GM19455 (cell line): ENCODE measurements at regions not wholly inside any gene's neighbourhood (a gene's known extent, or its start where the extent isn't known, plus 50 kb on each side); places are given as distances from the start of the nearest gene placed in this dataset.

Experiments
- ATAC-seq: cut with Tn5 transposase; IDR thresholded peaks from one replicate; pipeline ENCODE4 v1.9.1; 2021; ENCODE audit not compliant: unreplicated experiment

DNA sequence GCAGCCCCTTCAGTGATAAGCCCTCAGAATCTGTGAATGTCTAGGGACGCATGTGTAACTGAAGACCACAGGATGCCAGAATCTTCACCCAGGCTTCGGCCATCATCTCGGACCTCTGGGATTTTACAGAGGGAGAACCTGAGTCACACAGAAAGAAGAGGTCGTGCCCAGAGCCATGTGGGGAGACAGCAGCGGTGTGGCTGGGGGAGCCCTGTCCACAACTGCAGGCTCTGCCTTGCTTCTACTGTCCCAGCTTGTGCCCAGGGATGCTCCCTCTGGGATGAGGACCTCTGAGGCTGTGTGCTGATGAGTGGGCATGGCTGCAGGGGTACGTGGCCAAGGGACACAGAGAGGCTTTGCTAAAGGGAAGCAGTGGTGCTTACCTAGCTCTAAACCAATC is 582.0 kb downstream of the TBC1D22A start:
- ATAC-seq: no peak

DNA sequence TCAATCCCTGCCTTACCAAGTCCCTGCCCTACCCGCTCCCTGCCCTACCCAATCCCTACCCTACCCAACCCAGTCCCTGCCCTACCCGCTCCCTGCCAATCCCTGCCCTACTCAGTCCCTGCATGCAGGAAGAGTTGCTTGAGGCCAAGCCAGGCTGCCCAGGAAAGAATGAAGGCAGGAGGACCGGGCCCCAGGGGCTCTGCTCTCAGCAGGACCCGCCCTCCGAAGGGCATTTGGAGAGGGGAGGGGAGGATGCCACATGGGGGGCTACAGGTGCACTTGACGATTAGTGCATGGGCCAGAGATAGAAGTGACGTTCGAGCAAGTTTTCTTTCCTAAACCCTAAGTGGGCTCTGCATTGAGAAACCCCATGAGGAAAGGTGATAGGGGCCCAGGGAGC is 581.2 kb downstream of the TBC1D22A start:
- ATAC-seq: no peak

DNA sequence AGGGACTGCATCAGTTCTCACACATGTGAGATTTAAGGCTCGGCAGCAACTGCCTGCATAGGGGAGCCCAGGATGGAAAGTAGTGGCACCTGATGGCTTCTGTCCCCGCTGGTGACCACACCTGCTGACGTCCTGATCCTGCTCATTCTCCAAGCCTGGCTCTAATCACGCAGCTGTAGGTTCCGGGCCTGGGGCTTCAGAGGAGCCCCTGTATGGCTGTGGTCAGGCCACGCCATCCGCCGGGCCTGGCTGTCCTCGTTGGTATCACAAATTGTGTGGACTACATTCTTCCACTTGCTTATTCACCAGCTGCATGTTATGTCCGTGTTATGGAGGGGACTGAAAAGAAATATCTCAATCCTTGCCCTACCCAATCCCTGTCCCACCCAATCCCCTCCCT is 580.0 kb downstream of the TBC1D22A start:
- no peak for ATAC-seq

DNA sequence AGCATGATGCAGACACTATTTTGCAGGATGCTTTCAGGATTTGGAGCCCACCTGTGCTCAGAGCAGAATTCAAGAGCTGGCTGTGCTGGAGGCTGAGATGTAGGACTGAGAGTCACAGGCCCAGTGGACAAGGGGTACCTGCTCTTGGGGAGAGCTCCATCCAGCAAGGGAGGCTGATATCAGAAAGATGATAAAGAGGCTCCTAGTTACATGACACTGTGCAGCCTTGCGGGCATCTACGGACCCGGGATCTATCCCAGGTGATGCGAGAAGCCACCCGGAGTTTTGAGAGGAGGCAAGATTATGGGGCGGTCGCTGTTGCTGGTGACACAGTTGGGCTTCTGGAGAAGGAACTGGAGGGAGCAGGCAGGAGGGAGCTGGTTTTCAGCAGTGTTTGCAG is 579.0 kb downstream of the TBC1D22A start:
- ATAC-seq: no peak

DNA sequence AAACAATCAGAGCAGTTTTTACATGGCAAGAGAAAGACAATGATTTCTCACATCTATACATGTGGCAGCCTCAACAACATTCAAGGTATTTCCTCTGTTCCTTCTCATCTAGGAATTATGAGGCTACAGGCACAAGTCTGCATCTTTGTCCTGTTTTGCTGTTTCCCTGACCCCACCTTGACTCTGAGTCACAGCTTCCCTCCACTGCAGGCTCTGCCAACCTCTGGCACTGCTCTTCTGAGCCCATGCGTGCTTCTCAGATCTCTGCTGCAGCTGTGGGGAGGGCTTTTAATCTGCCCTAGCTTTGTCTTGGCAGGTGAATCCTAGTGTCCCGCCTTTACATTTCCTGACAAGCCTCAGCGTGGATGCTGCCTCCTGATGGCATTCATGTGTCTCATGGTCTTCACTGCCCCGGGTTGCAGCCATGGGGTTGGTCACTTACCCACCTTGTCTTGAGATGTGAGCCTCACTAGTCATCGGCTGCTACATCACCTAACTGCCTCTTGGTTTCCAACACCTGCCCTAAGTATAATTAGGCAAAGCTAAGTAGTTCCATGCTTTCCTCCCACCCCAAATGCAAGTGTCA is 578.5 kb downstream of the TBC1D22A start:
- no peak for ATAC-seq

DNA sequence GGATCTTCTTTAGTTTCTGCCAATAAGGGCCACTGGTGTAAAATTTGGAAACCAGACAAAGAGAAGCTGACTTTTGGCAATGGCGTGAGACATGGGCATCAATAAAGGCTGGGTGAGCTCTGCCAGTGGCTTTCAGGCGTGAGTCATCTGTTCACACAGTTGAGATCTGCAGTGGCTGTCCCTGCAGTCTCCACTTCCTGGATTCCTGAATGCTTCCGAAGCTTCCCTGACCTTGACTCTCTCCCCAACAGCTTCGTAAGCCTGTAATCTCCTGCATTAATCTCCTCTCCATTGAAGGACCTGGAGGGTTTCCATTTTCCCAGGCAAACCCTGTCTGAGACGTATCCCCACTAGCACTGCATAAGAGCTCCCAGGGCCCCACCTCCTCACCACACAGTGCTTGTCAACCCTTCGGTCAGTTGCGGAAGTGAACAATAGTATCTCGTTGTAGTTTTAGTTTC is 574.7 kb downstream of the TBC1D22A start:
- ATAC-seq: no peak

DNA sequence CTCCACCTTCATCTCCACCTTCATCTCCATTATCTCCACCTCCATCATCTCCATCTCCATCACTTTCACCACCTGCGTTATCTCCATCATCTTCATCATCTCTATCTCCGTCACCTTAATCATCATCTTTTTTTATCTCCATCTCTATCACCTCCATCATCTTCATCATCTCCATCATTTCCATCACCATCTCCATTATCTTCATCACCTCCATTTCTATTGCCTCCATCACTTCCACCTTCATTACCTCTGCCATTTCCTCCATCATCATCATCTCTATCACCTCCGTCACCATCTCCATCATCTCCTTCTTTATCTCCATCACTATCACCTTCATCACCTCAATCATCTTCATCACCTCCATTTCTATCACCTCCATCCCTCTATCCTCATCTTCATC is 573.5 kb downstream of the TBC1D22A start:
- ATAC-seq: no peak

DNA sequence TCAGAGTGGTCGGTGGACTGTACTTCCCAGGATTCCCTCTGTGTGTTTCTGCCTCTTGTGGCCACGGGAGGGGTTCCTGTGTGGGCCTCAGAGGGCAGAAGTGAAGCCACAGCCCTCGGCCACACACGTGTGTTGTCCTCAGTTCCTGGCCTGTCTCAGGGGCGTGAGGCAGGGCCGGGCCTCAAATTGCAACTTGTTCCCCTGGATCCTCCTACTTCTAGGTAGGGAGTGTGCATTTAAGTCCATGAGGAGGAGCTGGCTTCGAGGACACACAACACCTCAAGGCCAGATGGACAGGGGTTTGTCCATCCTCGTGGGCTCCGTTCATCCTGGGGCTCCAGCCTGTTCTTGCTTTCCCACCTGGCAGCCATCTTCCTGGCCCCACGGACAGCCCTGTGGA is 573.0 kb downstream of the TBC1D22A start:
- no peak for ATAC-seq

DNA sequence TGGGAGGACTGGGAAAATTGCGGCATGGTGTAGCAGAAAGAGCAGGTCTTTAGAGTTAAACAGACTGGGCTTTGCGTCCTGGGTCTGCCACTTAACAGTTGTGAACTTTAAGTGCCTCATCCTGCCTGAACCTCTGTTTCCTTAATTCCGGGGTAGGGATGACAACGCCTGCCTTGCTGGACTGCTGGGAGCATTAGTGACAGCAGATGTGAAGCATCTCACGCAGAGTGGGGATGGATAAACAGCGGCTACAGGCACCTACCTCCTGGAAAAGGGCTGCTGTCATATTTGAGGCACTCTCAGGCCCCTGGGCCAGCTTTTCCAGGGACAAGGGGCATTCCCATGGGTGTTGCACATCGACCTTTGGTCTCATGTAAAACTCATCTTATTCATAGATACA is 572.2 kb downstream of the TBC1D22A start:
- ATAC-seq: no peak

DNA sequence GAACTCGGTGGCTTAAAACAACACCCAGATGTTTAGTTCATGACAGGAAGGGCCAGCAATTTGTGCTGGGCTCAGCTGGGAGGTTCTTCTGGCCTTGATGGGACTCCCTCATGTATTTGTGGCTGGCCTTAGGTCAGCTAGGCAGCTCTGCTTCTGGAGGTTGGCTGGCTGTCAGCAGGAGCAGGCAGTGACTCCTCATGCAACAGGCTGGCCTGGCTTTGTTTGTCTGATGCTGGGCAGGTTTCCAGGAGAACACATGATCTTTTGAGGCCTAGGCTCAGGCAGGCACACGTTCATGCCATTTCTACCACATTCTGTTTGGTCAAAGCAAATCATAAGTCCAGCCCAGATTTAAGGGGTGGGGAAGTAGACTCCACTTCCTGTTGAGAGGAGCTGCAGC is 571.2 kb downstream of the TBC1D22A start:
- no peak for ATAC-seq

DNA sequence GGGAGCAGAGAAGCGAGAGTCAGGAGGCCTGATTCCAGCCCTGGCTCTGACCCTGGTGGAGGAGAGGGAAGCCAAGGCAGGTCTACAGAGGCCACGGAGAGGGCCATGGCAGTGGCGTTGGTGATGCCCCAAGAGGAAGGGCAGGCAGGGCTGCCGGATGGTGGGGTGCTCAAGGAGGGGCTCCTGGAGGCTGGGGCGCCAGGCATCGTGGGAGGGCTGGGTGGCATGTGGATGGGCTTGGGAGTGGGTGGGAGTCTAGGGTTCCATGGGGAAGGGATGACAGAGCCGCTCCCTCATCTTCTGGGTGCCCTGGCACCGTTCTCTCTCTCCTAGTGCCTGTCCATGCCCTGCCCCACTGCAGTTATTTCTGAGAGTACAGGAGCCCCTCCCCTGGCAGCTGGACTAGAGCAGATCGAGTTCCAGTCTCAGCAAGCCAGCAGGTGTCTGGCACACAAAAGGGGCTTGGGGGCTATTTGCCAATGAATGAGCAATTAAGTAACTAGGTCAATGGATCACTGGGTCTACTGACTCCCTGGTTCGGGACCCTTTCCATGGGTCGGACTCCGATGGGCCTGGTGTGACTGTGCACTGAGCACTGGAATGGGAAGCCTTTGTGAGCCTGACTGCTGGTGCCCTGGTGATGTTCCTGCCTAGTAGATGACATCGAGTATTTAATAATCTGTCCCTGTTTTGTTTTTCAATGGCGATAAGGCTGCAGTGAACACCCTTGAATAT is 570.0 kb downstream of the TBC1D22A start:
- ATAC-seq: no peak

DNA sequence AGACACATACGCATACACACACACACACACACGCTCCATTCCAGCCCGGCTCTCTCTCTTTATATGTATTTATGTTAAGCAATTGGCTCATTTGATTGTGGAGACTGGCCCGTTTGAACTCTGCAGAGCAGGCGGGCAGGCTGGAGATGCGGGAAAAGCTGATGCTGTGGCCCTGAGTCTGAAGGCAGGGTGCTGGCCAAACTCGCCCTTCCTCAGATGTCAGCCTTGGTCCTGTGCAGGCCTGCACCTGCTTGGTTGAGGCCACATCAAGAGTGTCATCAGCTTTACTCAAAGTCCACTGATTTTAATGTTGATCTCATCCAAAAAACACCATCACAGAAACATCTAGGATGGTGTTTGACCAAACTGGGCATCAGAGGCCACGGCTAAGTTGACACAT is 569.3 kb downstream of the TBC1D22A start:
- ATAC-seq: no peak

DNA sequence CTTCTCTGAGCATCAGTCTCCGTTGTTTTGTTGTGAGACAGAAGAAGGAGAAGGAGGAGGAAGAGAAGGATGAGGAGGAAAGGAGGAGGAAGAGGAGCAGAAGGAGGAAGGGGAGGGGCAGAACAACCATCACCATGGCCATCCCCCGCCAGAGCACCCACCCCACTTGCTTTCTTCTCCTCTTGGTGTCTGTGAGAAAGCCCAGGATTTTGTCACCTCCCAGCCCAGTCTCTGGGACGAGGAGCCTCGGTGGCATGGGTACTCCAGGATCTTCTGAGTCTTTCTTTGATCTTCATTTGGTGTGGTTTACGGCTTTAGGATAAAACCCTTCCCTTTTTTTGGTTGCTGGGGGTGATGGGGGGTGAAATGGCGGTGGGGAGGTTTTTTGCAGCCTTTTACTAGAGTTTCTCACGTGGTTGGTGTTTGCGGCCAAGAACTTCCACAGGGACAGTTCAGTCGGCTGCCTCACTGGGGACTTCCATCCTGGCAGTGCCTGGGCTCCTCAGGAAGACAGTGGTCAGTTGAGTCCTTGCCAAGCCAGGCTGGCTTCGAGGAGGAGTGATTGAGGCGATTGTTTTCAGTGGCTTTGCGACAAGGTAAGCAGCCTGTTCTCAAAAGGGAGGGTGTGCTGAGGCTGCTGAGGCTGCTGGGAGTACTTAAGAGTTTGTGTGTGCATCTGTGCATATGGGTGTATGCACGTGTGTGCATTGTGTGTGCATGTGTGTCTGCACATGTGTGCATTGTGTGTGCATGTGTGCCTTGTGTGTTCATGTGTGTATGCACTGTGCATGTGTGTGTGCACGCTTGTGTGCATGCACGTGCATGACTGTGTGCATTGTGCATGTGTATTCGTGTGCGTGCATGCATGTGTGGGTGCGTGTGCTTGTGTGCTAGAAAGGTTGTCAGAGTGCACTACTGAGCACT is 567.5 kb downstream of the TBC1D22A start:
- no peak for ATAC-seq

DNA sequence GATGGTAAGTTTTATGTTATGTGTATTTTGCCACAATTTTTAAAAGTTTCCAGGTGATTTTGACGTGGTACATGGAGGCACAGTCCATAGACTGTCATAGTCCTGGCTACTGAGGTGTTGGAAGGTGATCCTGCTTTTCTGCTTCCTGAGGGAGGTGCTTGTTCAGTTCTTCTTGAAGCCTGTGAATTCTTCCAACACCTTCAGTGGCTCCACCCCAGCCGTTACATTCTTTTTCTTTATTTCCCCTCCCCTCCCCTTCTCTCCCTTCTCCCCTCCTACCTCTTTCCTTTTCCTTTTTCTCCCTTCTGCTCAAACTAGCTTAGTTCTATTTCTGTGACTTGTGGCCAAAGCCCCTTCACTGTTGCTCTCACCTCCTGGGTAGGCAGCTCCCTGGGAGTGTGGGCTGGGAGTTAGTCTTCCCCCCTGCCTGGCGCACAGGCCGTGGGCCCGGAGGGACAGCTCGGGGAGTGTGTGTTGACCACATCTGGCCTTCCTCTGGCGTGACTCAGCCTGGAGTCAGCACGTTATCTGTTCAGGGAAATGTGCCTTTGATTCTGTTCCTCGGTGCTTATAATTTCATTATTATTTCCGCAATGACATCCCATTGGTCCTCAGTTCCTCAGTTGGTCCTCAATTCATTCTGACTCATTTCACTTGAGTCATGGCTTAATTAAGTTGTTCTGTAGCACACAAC is 566.2 kb downstream of the TBC1D22A start:
- ATAC-seq: no peak

DNA sequence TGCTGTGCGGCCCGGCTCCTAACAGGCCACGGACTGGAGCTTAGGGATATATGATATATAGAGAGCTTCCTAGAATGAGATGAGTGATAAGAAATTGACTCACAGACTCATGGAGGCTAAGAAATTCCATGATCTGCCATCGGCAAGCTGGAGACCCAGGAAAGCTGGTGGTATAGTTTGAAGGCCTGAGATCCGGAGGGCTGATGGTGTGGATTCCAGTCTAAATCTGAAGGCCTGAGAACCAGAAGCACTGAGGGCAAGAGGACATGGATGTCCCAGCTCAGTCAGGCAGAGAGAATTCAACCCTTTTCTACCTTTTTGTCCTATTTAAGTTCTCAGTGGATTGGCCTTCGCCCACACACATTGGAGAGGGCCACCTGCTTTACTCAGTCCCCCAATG is 564.8 kb downstream of the TBC1D22A start:
- no peak for ATAC-seq

DNA sequence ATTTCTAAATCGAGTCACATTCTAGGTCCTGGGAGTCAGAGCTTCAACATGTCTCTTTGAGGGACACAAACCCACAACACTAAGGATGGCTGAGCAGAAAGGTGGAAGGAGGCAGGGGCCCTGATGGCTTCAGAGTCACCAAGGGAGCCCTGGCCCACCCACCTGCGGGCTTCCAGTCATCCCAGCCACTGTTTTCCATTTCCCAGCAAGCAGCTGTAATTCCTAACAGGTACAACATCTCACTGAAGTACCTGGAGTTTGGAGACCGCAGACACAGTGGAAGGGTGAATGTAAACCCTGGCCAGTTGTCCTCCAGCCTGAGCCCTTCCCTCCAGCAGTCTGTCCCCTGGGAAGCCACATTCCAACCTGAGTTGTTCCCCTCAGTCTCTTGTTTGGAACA is 562.8 kb downstream of the TBC1D22A start:
- ATAC-seq: no peak

DNA sequence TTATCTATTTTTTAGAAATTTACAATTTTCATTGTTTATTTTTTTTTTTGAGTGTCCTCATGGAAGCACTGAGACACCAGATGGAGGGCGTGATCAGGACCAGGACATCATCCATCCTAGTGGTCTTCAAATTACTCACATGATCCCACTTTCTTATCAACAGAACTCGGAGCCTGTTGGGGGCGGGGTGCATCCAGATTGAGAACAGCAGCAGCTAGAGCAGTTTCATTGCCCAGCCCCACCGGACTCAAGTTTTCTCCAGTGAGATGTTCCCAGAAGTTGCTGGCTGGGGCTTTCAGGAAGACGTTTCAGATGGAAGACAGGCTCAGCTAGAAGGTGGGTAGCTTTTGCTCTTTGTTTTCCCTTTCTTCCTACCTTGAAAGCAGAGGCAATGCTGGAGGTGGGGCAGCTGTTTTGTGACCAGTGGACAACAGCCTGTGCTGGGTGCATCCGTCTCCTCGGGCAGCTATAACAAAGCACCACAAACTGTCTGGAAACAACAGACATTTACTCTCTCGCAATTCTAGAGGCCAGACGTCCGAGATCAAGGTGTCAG is 562.1 kb downstream of the TBC1D22A start:
- no peak for ATAC-seq

DNA sequence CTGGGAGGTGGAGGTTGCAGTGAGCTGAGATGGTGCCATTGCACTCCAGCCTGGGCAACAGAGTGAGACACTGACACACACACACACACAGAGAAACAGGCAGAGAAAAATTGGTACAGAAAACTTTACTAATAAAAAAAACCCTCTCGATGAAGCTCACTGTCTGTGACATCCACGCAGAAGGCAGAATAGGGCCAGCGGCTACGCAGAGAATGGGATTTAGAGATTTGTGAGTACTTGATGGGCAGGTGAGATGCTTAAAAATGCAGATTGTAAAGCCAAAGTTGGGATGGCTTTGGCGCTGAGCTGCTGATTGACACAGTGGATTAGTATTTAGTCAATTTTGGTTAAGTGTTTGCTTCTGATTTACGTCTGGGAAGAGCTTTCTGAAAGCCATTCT is 561.1 kb downstream of the TBC1D22A start:
- ATAC-seq: no peak

DNA sequence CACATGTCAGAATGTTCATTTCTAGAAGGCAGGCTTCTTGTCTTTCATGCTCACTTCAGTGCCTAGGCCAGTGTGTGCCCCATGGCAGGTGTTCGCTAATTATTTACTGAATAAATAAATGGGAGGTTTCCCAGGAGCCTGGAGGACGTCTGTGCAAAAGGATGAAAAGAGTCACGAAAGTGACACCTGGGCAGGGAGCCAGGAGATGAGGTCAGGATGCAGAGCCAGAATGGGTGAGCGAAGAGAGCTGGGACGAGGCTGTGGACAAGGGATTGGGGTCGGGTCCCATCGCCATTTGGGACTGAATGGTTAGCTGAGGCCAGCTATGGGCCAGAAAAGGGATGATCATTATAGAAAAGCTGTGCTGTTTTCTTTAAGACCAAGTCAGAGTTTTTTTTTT is 560.4 kb downstream of the TBC1D22A start:
- no peak for ATAC-seq

DNA sequence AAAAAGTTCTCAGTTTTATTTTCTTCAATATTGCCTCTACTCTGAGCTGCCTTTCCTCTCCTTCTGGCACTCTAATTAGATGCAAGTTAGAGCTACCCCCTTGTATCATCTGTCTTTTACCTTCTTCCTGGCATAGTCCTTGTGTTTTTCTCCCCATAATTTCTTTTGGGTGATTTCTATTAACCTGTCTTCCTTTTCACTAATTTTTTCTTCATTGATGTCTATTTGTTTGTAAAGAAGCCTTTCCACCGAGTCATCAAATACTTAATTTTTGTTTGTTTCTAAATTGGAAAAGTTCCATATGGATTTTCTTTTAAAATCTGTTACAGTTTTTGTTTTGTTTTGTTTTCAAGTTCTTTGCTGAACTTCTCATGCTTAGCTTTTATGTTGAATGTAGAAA is 558.1 kb downstream of the TBC1D22A start:
- no peak for ATAC-seq
